Gastroesophageal sphincter (tissue), 3 donors: ENCODE measurements at regions not wholly inside any gene's neighbourhood (a gene's known extent, or its start where the extent isn't known, plus 50 kb on each side); places are given as distances from the start of the nearest gene placed in this dataset.

Experiments used
- CTCF ChIP-seq, 4 experiments: fragments of 200-600 bp in 2 of 4; fragments of 450-650 bp in 2 of 4; sonication (generic) in 1 of 4; IDR thresholded peaks; one replicate each; pipeline ENCODE4 v1.5.1; 2017 to 2019; ENCODE audit warnings: antibody characterized with exemption in 4 of 4, mild to moderate bottlenecking in 2 of 4, moderate library complexity in 2 of 4
- POLR2A ChIP-seq, 2 donors: fragments of 450-650 bp; IDR thresholded peaks; one replicate each; pipeline ENCODE4 v1.6.1; 2017; ENCODE audit warnings: antibody characterized with exemption in 2 of 2, mild to moderate bottlenecking in 2 of 2, moderate library complexity in 1 of 2

- TF ChIP-seq CTCF (IDR thresholded peaks at IDR 0.05) (no peak), POLR2A (IDR thresholded peaks at IDR 0.05) (no peak)
Measured at GRCh38 chr15:57867970-57868798, 161.7 kb downstream of the POLR2M start.
